ENCODE measurements at regions not wholly inside any gene's neighbourhood (a gene's known extent, or its start where the extent isn't known, plus 50 kb on each side); places are given as distances from the start of the nearest gene placed in this dataset.
"Not testable (repeated sequence)": the region's sequence is repeated elsewhere in the genome, so short reads cannot be mapped to it uniquely, and the experiment has no call there.

- TF ChIP-seq CTCF, POLR2AphosphoS5, EP300, POLR2A (IDR thresholded peaks at IDR 0.05): not testable (repeated sequence)
Observed at GRCh38 chr6:76560851-76561755, 488.6 kb upstream of the IMPG1 start.
